Glomerular endothelial cell (primary cell): ENCODE measurements at regions not wholly inside any gene's neighbourhood (a gene's known extent, or its start where the extent isn't known, plus 50 kb on each side); places are given as distances from the start of the nearest gene placed in this dataset.

ENCODE experiments used
- DNase-seq: peaks from one replicate; pipeline ENCODE4 v3.0.0-alpha.2; 2011; ENCODE audit warnings: low read depth, low spot score; ENCODE audit errors: extremely low read depth

- DNase-seq: no peak
Observed at GRCh38 chr17:73722165-73722564, 77.9 kb upstream of the SDK2 start.

- no peak for DNase-seq
Observed at GRCh38 chr17:73723317-73723716, 79.1 kb upstream of the SDK2 start.

GRCh38 chr17:73724341-73724740 is 80.1 kb upstream of the SDK2 start:
- DNase-seq: no peak

GRCh38 chr17:73724990-73725389 is 80.7 kb upstream of the SDK2 start:
- DNase-seq: no peak

GRCh38 chr17:73725794-73726515 is 81.7 kb upstream of the SDK2 start:
- no peak for DNase-seq

- DNase-seq: no peak
Observed at GRCh38 chr17:73727941-73728340, 83.7 kb upstream of the SDK2 start.

GRCh38 chr17:73729101-73729500 is 84.9 kb upstream of the SDK2 start:
- DNase-seq: no peak

- DNase-seq: no peak
Observed at GRCh38 chr17:73731733-73732132, 87.5 kb upstream of the SDK2 start.

- DNase-seq: no peak
Observed at GRCh38 chr17:73733517-73733916, 89.3 kb upstream of the SDK2 start.

- no peak for DNase-seq
Observed at GRCh38 chr17:73735245-73735644, 91.0 kb upstream of the SDK2 start.

- DNase-seq: no peak
Observed at GRCh38 chr17:73738751-73739575, 94.7 kb upstream of the SDK2 start.

GRCh38 chr17:73740370-73740769 is 96.1 kb upstream of the SDK2 start:
- no peak for DNase-seq

- DNase-seq: no peak
Observed at GRCh38 chr17:73742948-73743381, 98.7 kb upstream of the SDK2 start.

GRCh38 chr17:73743518-73744201 is 99.4 kb upstream of the SDK2 start:
- no peak for DNase-seq

- DNase-seq: no peak
Observed at GRCh38 chr17:73744411-73744810, 100.2 kb upstream of the SDK2 start.

GRCh38 chr17:73746314-73747073 is 102.2 kb upstream of the SDK2 start:
- DNase-seq: no peak

GRCh38 chr17:73747221-73748002 is 103.2 kb upstream of the SDK2 start:
- no peak for DNase-seq

- no peak for DNase-seq
Observed at GRCh38 chr17:73748508-73748907, 104.3 kb upstream of the SDK2 start.

- DNase-seq: no peak
Observed at GRCh38 chr17:73749337-73749823, 105.1 kb upstream of the SDK2 start.
